Endodermal cell (in vitro differentiated cells): ENCODE measurements at regions not wholly inside any gene's neighbourhood (a gene's known extent, or its start where the extent isn't known, plus 50 kb on each side); places are given as distances from the start of the nearest gene placed in this dataset.

Experiments
- DNase-seq: peaks from one replicate; pipeline ENCODE4 v3.0.0-alpha.2; 2017
- H3K27ac ChIP-seq: 2 replicates; pipeline ENCODE4 v1.5.1; 2013; ENCODE audit warnings: mild to moderate bottlenecking, low read depth, low read length, moderate library complexity
- H3K27me3 ChIP-seq: 2 replicates; pipeline ENCODE4 v1.6.1; 2013; ENCODE audit warnings: mild to moderate bottlenecking, low read length, moderate library complexity; ENCODE audit not compliant: insufficient read depth, control insufficient read depth, poor library complexity, severe bottlenecking
- H3K36me3 ChIP-seq: 2 replicates; pipeline ENCODE4 v1.7.0; 2013; ENCODE audit warnings: mild to moderate bottlenecking, low read length, moderate library complexity; ENCODE audit not compliant: control insufficient read depth, insufficient read depth
- H3K4me1 ChIP-seq: one replicate; pipeline ENCODE4 v1.7.0; 2013; ENCODE audit warnings: low read length; ENCODE audit not compliant: control insufficient read depth, insufficient read depth
- H3K4me3 ChIP-seq: 2 replicates; pipeline ENCODE4 v1.5.1; 2013; ENCODE audit warnings: mild to moderate bottlenecking, low read length, moderate library complexity
- H3K9ac ChIP-seq: 2 replicates; pipeline ENCODE4 v1.6.1; 2013; ENCODE audit warnings: mild to moderate bottlenecking, low read length, moderate library complexity; ENCODE audit not compliant: poor library complexity, severe bottlenecking; ENCODE audit errors: extremely low read depth
- H3K9me3 ChIP-seq: 2 replicates; pipeline ENCODE4 v1.6.1; 2013; ENCODE audit warnings: mild to moderate bottlenecking, low read length, moderate library complexity; ENCODE audit not compliant: control insufficient read depth
- H3K27ac Mint-ChIP-seq: 2 replicates; pipeline ENCODE4 v1.8.0; 2020; ENCODE audit warnings: mixed read lengths
- H3K27me3 Mint-ChIP-seq: 2 replicates; pipeline ENCODE4 v1.8.0; 2021; ENCODE audit warnings: mild to moderate bottlenecking, mixed read lengths; ENCODE audit not compliant: insufficient read depth
- H3K36me3 Mint-ChIP-seq: 2 replicates; pipeline ENCODE4 v1.8.0; 2020; ENCODE audit warnings: low read depth, mixed read lengths
- H3K4me1 Mint-ChIP-seq: 2 replicates; pipeline ENCODE4 v1.8.0; 2020; ENCODE audit warnings: mixed read lengths
- H3K4me3 Mint-ChIP-seq: 2 replicates; pipeline ENCODE4 v1.8.0; 2020; ENCODE audit warnings: mild to moderate bottlenecking, moderate library complexity, mixed read lengths
- H3K9me3 Mint-ChIP-seq: 2 replicates; pipeline ENCODE4 v1.8.0; 2020; ENCODE audit warnings: mild to moderate bottlenecking, mixed read lengths
- WGBS, 2 experiments: methylation state at CpG; one replicate each; pipeline versions ENCODE4 v1.1.5 to v1.1.7; 2013; ENCODE audit warnings: missing lambda C conversion rate in 2 of 2, mixed read lengths in 1 of 2; ENCODE audit not compliant: insufficient coverage in 1 of 2, insufficient read length in 1 of 2; 5-methylcytosine and 5-hydroxymethylcytosine counted together
- TF ChIP-seq, protein P1 (sequence below): fragments of 200-600 bp; sonication (generic); conservative IDR thresholded peaks from 2 replicates; pipeline ENCODE4 v1.5.0; 2021; ENCODE audit warnings: antibody characterized with exemption, mild to moderate bottlenecking

DNA sequence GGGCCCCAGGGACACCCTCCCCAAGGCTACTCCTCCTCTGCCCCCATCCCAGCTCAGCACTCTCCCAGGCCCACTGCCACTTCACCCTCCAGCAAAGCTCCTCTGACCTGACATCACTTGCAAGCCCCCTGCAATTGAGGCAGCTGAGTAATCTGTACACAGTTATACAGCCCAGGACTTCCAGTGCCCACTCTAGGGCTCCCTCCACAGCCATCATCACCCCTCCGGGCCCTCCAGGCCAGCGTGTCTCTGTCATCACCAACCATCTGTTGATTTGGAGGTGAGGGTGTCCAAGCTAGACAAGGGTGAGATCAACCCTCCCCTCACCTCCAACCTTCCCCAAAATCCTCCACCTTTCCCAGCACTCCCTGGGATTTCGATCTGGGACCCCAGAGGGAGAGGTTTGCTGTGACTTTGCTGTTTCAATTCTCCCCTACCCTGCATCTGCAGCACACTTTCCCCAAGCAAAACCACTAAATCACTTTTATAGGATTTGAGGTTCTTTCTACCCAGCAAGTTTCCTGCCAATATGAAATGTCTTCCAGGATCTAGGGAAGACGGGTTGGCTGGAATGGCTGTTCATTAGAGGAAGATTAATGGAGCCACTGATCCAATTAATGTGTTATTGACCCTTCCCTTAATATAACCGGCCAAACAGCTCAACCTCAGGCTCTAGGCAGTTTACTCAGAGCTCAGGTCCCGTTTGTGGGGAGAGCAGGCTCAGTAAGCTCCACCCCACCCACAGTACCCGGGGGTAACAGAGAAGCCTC, 92.9 kb downstream of the CHST1 start:
- DNase-seq, result no peak
- TF ChIP-seq, protein P1, sequence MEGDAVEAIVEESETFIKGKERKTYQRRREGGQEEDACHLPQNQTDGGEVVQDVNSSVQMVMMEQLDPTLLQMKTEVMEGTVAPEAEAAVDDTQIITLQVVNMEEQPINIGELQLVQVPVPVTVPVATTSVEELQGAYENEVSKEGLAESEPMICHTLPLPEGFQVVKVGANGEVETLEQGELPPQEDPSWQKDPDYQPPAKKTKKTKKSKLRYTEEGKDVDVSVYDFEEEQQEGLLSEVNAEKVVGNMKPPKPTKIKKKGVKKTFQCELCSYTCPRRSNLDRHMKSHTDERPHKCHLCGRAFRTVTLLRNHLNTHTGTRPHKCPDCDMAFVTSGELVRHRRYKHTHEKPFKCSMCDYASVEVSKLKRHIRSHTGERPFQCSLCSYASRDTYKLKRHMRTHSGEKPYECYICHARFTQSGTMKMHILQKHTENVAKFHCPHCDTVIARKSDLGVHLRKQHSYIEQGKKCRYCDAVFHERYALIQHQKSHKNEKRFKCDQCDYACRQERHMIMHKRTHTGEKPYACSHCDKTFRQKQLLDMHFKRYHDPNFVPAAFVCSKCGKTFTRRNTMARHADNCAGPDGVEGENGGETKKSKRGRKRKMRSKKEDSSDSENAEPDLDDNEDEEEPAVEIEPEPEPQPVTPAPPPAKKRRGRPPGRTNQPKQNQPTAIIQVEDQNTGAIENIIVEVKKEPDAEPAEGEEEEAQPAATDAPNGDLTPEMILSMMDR, result no peak
- Histone ChIP-seq H3K27ac (no peak overlapping the region), H3K9me3 (no peaks in the 10 kb centered on the region), H3K9ac (no peak overlapping the region), H3K4me1 (peaks cover 9% of the 10 kb centered on the region), H3K36me3 (no peaks in the 10 kb centered on the region), H3K27me3 (no peaks in the 10 kb centered on the region), H3K4me3 (no peak overlapping the region)
- Mint-ChIP-seq H3K4me1 (peaks cover 20% of the 10 kb centered on the region), H3K36me3 (no peaks in the 10 kb centered on the region), H3K4me3 (no peak overlapping the region), H3K27me3 (peaks cover 10% of the 10 kb centered on the region), H3K9me3 (no peaks in the 10 kb centered on the region), H3K27ac (no peak overlapping the region)
- WGBS, 2 experiments, result 88 to 100% methylated on average over 2 to 5 of the region's 7 CpGs

DNA sequence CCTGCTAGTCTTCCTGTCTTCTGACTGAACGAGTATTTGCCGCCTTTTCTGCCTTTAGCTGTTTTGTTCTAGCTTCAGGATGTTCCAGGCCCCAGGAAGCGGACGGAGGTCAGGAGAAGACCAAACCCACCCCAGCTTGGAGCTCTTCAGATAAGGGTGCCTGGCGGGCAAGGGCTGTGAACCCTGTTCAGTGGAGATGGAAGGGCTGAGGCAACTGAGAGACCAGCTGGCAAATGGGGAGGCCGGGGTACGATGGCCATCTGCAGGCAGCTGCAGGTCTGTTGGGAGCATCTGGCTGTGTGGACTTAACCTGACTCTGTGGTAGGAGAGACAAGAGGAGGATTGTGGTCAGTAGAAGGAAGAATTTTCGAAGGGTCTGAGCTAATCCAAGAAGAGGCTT, 95.6 kb downstream of the CHST1 start:
- H3K27me3 Mint-ChIP-seq, result peaks cover 3% of the 10 kb centered on the region
- DNase-seq, result no peak
- TF ChIP-seq, protein P1, result no peak
- peaks cover 18% of the 10 kb centered on the region for H3K4me1 Mint-ChIP-seq
- Histone ChIP-seq H3K27ac (no peak overlapping the region), H3K27me3 (no peaks in the 10 kb centered on the region), H3K4me1 (peaks cover 2% of the 10 kb centered on the region), H3K4me3 (no peak overlapping the region), H3K9me3 (no peaks in the 10 kb centered on the region), H3K36me3 (no peaks in the 10 kb centered on the region), H3K9ac (no peak overlapping the region)
- no peak overlapping the region for H3K4me3 Mint-ChIP-seq
- no peak overlapping the region for H3K27ac Mint-ChIP-seq
- H3K9me3 Mint-ChIP-seq, result no peaks in the 10 kb centered on the region
- 88 to 89% methylated on average over 4 to 8 of the region's 8 CpGs for WGBS, 2 experiments
- no peaks in the 10 kb centered on the region for H3K36me3 Mint-ChIP-seq

DNA sequence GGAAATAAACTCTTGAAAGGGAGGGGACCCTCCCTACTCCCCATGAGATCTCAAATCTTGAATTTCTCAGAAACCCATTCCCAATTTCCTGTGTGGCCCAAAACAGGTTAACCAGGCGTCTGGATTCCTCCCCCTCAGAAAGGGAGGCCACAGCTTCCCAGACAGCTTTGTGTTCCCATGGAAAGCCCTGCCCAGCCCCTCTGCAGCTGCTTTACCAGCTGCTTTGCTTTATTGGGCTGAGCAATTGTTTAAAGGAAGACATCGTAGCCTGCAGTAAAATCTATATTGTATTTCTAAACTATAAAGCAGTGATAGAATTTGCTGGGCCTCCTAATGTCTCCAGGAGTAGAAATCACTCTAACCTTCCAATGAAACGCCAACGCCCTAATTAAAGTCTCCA, 97.4 kb downstream of the CHST1 start:
- Mint-ChIP-seq H3K9me3 (peaks cover 3% of the 10 kb centered on the region), H3K27me3 (no peaks in the 10 kb centered on the region), H3K4me3 (no peak overlapping the region), H3K4me1 (peaks cover 26% of the 10 kb centered on the region), H3K27ac (no peak overlapping the region), H3K36me3 (no peaks in the 10 kb centered on the region)
- TF ChIP-seq, protein P1, result no peak
- H3K9ac ChIP-seq, result no peak overlapping the region
- 90 to 100% methylated on average over 1 to 3 of the region's 4 CpGs for WGBS, 2 experiments
- H3K36me3 ChIP-seq, result no peaks in the 10 kb centered on the region
- no peak overlapping the region for H3K27ac ChIP-seq
- DNase-seq, result no peak
- H3K27me3 ChIP-seq, result no peaks in the 10 kb centered on the region
- H3K4me3 ChIP-seq, result no peak overlapping the region
- peaks cover 4% of the 10 kb centered on the region for H3K9me3 ChIP-seq
- peaks cover 11% of the 10 kb centered on the region for H3K4me1 ChIP-seq
